Renal cortical epithelial cell (primary cell): ENCODE measurements at regions not wholly inside any gene's neighbourhood (a gene's known extent, or its start where the extent isn't known, plus 50 kb on each side); places are given as distances from the start of the nearest gene placed in this dataset.
"Not testable (repeated sequence)": the region's sequence is repeated elsewhere in the genome, so short reads cannot be mapped to it uniquely, and the experiment has no call there.

Experiments
- DNase-seq: peaks from one replicate; pipeline ENCODE4 v3.0.0-alpha.2; 2011; ENCODE audit warnings: low read depth

DNA sequence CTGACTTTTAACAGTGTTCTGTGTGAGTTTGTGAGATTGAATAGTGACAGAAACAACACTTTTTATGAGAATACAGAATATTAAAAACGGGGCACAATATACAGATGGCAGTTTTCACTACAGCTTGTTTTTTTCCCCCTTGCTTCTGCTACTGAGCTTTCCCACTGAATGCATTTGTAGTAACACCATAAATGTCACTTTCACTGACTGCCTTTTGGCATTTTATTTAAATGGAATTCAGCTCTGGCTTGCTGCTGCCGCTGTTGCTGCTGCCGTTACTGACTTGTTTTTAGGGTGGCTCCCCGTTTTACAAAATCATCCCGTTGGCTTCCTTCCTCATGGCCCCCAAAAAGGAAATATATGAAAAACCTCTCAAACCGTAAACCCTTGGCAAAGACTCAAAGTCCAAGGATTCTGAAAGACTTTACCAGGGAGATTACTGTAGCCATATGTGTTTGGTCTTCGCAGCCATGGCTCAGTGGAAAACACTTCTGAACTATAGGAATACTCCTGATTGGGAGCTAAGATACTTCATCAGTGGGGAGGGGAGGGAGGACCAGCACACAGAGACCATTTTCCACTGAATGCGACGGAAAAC is 151.0 kb downstream of the NUF2 start:
- no peak for DNase-seq

DNA sequence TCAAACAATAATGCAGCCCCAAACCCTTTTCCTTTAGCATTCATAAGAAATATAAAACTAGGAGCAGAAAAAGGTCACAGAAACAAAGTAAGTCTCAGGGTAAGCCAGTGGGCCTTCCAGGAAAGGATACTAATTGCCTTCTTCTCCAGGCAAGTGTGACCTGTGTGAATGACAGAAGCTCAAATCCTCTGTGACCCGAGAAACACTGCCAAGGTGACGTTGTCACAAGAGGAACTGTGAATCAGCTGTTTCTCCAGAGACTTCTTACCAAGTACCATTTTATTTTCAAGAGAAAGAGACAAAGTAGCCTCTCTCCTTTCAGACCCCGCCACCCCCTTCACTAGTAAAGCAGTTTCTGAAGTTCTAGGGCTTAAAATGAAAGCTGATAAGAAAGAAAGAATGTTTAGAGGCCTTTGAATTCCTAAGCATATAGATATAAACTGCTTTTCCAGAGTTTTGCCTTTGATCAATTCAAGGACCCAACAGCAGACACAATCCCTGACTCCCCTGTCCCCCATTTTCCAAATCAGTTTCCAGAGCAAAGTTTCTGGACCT is 155.6 kb downstream of the NUF2 start:
- no peak for DNase-seq

DNA sequence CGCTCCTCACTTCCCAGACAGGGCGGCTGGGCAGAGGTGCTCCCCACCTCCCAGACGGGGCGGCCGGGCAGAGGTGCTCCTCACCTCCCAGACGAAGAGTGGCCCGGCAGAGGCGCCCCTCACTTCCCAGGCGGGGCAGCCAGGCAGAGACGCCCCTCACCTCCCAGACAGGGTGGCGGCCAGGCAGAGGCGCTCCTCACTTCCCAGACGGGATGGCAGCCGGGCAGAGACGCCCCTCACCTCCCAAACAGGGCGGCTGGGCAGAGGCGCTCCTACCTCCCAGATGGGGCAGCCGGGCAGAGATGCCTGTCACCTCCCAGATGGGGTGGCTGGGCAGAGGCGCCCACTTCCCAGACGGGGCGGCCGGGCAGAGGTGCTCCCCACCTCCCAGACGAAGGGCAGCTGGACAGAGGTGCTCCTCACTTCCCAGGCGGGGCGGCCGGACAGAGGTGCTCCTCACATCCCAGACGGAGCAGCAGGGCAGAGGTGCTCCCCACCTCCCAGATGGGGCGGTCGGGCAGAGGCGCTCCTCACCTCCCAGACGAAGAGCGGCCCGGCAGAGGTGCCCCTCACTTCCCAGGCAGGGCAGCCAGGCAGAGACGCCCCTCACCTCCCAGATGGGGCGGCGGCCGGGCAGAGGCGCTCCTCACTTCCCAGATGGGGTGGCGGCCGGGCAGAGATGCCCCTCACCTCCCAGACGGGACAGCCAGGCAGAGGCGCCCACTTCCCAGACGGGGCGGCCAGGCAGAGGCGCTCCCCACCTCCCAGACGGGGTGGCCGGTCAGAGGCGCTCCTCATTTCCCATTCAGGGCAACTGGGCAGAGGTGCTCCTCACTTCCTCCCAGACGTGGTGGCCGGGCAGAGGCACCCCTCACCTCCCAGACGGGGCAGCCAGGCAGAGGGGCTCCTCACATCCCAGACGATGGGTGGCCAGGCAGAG is 176.9 kb downstream of the NUF2 start:
- not testable (repeated sequence) for DNase-seq

DNA sequence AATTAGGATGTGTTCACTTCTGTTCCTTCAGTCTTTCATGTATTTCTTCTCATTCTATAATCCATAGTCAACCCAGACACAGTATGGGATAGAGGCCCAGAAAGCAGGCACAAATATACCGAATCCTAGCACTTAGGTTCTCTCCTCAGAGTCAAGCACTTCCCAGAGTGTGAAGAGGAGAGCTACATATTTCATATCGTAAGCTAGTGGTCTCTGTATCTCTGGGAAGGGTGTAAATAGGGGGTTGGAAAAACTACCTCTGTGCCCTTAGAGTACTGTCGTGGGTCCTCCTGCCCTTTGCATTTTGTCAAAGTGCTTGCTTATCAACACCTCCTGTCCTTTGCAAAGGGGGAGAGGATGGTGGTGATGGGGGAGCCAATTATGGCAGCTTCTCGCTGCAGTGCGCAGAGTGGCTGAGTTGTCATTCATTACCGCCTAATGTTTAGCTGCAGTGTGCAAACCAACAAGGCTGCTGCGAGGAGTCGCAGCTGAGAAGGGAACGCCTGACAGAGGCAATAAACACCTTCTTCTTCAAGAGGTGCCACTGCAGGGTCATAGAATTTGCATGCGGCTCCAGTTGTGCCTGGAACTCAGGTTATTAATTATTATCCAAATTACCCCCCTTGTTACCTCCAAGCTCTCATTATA is 182.7 kb downstream of the NUF2 start:
- no peak for DNase-seq

DNA sequence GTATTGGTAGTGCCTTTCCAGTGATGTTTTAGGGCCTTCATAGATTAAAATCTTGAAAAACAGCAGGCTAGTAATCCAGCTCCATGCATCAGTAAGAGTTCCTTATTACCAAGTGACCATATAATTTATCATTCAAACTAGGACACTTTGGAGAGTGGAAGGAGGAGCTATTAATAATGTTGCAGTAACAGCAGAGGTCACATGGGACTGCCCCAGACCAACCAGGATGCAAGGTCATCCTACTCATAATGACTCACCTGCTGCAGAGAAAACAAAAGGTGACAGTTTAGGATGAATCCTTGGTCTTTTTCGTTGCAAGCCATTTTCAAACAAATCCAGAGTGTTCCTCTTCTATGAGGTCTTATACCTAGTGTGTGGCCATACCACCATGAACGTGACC is 187.4 kb downstream of the NUF2 start:
- no peak for DNase-seq

DNA sequence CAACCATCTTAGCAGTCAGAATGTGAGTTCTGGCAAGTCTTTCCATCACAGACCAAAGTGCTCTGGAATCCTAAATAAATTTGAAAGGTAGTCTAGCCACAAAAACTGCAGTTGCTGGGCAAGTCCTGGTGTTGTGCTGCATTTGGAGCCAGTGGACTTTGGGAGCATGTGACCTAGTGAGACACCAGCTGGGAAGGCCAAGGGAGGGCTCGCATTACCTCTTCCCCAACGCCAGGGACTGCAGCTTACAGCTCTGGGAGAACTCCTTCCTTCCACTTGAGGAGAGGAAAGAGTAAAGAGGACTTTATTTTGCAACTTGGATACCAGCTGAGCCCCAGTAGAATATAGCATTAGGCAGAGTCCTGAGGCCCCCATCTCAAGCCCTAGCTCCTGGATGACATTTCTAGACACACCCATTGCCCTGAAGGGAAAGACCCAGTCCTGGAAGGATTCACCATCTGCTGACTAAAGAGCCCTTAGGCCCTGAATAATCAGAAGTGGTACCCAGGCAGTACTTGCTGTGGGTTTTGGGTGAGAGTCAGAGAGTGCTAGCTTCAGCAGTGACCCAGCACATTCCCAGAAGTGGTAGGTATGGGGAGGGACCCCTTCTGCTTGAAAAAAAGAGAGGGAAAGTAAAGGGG is 190.7 kb downstream of the NUF2 start:
- DNase-seq, result no peak

DNA sequence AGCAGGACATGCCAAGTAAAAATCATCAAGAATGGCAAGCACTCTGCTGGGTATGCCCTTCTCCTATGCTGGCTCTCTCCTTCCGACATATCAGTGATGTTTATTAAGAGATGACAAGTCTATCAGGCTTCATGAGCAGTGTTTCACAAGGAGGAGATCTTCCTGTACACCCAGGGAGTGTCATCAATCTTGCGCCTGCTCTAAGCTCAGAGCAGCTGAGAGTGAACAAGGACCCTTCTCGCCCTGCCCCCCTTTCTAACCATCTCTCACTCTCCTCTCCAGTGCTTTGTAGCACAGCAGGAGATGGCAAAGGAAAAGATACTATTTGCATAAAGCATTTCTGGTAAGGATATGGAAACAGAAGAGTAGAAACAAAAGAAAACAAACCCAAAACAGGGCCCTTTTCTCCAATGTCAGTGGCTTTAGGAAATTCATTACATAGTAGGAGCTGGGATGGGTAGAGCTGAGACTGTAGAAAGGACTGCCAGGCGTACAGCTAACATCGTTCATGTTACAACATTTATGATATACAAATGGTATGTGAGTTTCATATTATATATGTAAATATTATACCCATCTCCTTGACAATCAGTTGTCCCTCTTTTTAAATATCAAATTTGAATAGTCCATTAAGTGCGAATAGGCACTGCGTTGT is 201.7 kb downstream of the NUF2 start:
- no peak for DNase-seq

DNA sequence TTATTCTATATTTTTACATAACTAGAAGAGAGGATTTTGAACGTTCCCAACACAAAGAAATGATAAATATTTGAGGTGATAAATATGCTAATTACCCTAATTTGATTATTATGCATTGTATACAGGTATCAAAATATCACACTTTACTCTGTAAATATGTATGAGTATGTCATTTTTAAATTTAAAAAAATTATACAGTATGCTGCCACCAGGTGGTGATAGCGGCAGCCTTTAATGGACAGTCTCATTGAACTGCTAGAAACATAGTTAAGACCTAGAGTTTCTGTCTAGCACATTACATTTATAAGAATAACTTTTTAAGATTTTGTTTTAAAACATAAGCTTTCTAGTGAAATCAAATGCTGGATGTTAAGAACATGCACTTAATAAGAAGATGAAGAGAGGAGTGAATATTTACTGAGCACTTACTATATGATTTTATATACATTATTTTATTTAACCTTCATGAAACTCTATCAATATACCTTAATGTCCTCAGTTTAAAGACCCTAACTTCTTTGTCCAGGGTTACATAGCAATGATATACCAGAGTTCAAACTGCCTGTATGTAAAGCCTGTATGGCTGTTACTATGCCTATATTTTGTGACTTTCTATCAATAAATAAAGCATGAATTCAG is 207.1 kb downstream of the NUF2 start:
- peak; percentile 25 for DNase-seq

DNA sequence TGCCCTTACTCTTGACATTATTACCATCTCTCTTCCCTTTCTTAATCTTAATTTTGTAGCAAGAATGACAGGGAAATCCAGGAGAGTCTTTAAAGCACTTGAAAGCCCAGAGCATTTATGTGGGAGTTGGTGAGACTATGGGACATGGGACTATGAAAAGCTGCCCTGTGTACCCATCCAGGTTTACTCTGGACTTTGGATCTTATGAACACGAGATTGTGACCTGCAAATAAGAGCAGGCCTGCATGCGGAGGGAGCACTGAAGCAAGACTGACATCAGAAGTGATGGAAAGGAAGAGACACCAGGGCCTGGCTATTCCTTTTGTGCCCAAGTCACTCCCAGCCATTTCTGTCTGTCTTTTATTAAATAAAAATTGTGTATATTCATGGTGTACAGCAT is 209.6 kb downstream of the NUF2 start:
- no peak for DNase-seq

DNA sequence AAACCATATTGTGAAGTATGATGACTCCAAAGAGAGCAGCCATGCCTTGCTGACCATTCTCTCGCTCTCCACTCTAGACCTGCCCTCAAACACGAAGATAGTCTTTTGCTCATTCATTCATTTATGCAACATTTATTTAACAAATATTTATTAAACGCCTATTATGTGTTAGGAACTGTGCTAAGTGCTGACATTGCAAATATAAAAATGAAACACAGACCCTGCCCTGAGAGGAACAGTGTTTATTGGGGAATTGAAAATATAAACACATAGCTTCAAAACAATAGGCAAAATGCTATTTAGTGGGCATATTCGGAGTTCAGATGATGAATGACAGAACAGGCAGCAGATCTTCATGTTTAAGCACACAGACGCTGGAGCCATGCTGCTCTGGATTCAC is 213.6 kb downstream of the NUF2 start:
- DNase-seq, result no peak

DNA sequence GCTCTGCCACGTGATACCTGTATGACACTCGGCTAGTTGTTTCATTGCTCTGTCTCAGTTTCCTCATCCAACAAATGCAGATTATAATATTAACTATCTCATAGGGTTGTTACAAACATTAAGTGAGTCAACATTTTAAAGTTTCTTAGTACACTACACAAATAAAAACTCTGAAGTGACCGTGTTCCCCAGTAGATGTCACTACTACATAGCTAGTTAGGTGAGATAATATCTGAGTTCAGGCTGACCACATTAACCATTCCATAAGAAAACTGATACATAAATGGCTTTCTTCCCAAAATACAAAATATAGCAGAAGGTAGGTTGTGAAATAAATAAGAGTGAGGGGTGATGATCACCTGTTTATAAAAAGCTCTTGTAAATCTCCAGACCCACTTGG is 214.1 kb downstream of the NUF2 start:
- peak; percentile 22 for DNase-seq

DNA sequence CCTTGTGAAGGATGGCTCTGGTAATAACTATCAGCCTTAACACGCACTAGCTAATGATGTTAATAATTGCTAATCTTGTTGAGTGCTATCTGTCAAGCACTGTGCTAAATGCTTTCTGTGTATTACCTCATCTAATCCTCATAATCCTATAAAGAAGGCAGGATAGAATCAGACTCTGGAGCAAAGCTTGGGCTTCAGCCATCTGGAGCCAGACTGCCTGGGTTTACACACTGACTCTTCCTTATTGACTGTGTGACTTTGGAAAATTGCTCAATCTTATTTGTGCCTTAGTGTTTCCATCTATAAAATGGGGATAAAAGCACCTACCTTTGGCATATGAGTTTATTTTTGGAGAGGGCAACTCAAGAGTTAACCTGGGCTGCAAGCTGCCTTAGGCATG is 216.1 kb downstream of the NUF2 start:
- no peak for DNase-seq

DNA sequence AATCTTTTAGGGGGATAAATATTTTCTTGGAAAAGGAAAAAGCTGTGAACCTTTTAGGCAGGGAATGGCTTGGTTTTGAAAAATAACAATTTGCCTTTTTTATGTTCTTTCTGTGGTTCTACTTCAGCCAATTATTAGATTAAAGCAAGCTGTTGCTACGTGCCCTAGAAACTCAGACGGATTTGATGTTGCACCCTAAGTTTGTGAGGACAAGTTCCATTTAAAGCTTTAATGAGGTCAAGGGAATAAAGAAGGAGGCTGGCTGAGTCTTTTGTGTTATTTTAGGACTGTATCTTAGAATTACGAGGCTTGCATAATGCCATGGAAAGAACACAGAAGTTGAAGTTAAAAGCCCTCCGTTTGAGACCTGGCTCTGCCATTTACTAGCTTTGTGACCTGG is 216.9 kb downstream of the NUF2 start:
- no peak for DNase-seq

DNA sequence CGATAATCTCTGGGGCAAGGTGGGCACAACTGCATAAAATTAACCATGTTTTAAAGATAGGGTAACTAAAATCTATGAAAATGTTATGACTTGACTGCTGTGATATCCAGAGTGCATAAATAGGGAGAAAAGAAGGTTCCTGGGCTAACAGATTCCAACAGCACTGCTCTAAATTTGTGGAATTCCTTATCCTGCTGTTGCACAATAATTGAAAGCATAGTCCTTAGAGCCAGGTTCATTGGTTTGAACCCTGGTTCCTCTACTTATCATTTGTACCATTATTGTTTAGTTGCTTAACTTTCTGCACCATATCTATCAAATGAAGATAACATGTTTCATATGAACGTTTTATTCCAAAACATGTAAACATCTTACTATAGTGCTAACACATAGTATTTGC is 219.0 kb downstream of the NUF2 start:
- no peak for DNase-seq

DNA sequence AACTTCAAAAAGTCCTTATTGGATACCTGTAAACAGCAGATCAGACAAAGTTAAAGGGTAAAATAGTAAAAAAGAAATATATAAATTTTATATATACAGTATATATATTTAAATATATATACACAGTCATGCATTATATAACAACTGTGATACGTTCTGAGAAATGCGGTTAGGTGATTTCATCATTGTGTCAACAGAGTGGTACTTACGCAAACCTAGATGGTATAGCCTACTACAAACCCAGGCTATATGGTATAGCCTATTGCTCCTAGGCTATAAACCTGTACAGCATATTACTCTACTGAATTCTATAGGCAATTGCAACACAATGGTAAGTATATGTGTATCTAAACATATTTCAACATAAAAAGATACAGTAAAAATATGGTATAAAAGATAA is 222.7 kb downstream of the NUF2 start:
- DNase-seq, result no peak

DNA sequence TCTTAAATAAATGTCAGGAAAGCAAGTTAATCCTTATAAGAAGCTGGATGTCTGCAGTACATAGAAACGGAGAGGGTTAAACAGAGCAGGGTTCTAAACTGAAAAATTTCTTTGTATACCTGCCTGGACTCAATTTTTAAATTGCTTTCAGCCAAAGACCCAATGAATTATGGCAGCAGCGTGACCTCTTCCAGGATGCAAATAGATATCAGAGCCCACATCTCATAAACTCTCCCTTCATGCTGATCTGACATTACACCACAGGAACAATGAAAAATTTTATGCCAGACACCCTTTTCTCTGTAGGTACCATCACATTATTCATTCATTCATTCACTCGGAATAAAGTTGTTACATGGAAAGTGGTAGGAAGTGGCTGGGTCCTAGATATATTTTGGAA is 236.4 kb downstream of the NUF2 start:
- no peak for DNase-seq

DNA sequence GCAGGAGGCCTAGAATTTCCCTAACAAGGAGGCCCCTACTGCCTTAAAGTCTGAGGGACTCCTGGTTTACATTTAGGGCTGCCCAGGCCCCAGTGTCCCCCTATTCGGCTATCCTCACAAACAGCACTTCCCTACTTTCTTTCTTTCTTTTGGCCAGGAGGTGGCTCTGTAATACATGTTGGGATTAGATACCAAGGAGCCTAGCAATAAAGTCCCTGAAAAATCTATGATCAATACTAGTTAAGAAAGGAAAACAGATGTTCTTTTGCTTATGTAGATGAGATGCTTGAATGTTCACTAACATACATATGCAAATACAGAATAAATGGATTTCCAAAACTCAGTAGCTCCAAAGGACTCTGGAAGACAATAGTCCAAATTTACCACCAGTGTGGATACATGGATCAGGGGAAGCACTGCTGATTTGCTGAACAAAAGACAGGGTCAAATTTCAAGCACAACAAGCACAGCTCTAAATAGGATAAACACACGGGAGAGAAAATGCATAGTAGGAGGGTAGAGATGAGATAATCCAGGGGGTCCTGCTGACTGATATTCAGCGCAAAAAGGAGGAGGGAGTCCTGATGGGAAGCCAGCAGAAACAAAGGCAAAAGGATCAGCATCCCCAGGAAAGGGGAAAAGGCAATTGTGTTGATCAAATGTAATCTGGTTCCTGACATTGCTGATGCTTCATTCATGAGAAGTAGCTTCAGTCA is 240.0 kb downstream of the NUF2 start:
- DNase-seq, result peak; percentile 15

DNA sequence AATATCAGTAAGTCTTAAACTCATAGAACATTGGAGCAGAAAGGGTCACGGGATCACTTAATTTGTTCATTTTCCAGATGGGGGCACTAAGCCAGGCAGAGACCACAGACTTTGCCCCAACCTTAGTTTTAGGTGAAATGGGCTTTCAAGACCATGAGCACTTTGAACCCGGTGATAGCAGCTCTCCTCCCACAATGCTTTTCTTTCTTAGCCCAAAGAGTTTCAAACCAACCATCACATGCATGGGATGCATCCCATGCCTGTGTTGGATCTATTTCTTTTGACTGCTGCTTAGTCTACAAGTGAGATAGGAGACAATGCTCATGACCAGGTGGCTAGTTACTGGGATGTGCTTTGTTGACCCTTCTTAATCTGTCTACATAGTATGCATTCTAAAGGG is 240.6 kb downstream of the NUF2 start:
- no peak for DNase-seq

DNA sequence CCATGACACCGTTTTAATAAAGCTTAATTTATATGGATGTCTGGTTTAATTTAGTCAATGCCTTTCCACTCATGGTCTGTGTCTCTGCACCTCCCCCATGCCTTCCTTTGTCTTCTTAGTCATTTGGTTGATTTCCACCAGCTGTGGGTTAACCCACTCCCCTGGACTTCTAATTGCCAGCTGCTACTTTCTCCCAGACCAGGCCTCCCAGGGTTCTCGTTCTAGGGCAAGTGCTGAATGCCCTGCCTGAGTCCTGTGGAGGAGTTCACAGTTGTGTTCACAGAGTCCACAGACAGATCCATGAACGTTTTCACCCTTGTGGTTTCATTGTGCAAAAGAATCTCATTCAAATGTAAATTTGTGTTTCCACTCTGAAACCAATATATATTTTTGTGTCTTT is 243.4 kb downstream of the NUF2 start:
- DNase-seq, result no peak

DNA sequence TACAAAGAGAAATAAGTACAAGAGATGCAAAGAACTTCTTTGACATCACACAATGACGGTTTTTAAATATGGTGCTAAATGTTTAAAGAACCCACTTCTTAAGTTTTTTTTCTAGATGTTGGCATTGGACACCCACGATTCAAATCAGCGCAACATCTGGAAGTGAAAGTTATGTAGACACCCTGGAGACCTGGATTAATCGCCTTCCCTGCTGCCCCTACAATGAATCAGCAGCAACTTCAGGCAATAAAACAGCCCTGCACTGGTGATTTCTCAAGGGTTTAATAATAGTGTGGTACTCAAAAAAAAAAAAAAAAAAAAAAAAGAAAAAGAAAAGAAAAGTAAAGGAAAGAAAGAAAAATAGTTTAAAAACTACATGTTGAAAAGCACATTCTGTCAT is 248.3 kb downstream of the NUF2 start:
- DNase-seq, result no peak

DNA sequence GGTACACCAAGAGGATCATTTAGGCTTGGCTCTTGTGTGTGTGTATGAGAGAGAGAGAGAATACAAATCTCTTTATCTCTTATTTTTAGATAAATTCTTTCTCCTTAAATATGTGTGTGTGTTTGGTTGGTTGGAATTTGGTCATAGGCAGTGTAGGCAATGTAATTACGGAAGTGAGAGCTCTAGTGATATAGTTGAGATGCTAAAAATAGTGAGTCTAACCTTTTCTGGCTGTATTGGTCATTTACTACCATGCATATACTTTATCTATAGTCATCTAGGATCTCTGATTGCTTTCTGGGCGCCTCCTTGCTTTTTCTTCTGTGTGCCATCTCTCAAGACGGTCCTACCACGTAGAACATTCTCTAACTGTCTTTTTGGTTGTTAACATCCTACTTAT is 250.2 kb downstream of the NUF2 start:
- DNase-seq, result no peak
